Stimulated activated CD8-positive, alpha-beta memory T cell treated with anti-CD3 and anti-CD28 coated beads, Interleukin-7, amount 100 ng/mL, for 48 hours (primary cell): ENCODE measurements at regions not wholly inside any gene's neighbourhood (a gene's known extent, or its start where the extent isn't known, plus 50 kb on each side); places are given as distances from the start of the nearest gene placed in this dataset.
"Not testable (repeated sequence)": the region's sequence is repeated elsewhere in the genome, so short reads cannot be mapped to it uniquely, and the experiment has no call there.

Experiments used
- DNase-seq, 2 donors: peaks; one replicate each; pipeline ENCODE4 v3.0.0-alpha.2; 2020; ENCODE audit warnings: low read depth in 1 of 2; ENCODE audit errors: extremely low read depth in 1 of 2

DNA sequence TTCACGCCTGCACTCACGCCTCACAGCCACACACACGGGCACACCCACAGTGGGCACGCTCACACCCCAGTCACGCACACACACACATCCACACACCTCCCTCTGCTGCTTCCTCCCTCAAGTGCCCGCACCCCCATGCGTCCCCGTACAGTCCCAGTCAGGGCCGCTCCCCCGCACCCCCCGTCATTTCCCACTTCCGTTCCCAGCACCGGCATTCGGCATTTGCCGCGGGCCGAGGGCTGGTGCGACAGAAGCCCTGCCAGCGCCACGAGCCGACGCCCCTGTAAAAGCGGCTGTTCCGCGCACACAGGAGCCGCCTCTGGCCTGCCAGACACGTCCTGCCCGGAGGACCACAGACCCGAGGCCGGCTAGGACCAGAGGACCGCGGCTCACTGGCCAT lies 4428.0 kb upstream of the TPTE start:
- DNase-seq, result peak in 1 of 2 donors; percentile 0

DNA sequence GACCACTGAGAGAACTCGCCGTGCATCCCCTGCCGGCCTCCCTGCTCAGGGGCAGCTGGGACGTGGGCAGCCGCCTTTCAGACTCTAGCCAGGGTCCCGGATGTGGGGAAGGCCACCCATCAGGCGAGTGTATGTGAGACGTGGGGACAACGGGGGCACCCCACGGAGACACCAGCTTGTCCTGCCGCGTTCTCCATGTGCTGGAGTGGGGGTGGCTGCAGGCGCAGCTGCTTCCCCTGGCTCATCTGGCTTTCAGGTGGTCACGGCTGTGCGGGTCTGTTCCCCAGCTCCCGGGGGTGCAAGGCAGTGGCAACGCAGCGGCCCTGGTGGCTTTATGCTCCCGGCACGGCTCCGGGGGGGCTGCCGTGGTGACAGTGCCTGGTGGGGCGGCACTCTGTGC lies 4427.5 kb upstream of the TPTE start:
- not testable (repeated sequence) for DNase-seq

DNA sequence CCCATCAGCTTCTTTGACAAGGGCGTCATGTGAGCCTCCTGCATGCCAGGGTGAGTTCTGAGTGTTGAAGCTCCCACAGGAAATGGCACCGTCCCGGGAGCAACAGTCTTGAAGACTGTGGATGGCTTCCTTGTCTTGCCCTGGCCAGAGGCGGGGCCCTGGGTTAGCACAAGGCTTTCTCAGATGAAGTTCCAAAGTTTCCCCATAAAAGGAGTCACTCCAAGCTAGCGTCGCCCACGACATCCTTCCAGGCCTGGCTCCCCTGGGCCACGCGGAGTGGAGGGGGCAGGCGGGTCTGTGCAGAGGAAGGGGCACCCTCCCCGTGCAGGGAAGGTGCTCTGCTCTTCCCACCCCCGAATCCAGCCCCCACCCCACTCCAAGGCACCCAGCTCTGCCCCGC lies 4426.1 kb upstream of the TPTE start:
- not testable (repeated sequence) for DNase-seq

DNA sequence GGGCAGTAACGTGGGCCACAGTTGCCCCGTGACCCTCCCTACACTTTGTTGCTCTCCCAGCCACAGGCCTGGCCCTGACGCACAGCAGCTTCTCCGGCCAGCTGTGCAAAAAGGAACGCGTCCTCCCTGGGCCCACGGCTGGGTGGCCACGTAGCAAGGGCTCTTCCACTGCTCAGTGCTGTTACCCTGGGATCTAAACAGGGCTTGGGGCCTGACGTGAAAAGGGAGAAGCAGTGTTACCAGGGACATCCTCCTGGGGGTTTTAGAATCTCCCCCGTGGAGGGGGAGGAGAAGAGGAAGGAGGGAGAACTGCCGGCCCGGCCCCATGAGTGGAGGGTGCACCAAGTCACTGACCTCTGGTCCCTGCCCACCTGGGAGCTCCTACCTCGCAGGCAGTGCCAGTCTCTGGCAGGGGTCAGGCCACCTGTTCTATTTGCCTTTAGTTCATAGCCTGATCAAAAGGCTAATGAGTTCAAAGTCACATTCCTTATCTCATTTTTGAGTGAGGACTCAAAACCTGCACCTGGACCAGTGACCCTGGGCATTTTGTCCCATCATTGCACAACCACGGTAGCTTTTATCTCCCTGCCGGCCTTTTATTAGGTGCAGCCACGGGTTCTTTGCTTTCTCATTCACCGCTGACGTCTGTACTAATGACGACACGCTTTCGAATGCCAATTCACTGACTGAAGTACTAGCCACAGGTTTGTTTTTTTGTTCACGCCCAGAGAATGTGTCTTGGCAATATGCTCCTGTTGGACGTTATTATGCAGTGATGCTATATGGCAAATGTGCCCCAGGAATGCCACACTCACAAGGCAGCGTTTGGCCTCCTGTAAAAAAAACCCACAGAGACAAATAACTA lies 4424.6 kb upstream of the TPTE start:
- not testable (repeated sequence) for DNase-seq

DNA sequence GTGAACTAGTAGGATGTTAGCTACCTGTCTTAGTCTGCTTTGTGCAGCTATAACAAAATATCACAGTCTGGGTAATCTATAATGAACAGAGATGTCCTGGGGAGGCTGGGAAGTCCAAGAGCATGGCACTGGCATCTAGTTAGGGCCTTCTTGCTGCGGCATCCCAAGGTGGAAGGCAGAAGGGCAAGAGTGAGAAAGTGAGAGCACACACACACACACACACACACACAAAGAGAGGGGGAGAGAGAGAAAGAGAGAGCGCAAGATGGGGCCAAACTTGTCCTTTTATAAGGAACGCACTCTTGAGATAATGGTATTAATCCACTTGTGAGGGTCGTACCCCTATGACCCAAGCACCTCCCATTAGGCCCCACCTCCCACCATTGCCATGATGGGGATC lies 4423.6 kb upstream of the TPTE start:
- not testable (repeated sequence) for DNase-seq

DNA sequence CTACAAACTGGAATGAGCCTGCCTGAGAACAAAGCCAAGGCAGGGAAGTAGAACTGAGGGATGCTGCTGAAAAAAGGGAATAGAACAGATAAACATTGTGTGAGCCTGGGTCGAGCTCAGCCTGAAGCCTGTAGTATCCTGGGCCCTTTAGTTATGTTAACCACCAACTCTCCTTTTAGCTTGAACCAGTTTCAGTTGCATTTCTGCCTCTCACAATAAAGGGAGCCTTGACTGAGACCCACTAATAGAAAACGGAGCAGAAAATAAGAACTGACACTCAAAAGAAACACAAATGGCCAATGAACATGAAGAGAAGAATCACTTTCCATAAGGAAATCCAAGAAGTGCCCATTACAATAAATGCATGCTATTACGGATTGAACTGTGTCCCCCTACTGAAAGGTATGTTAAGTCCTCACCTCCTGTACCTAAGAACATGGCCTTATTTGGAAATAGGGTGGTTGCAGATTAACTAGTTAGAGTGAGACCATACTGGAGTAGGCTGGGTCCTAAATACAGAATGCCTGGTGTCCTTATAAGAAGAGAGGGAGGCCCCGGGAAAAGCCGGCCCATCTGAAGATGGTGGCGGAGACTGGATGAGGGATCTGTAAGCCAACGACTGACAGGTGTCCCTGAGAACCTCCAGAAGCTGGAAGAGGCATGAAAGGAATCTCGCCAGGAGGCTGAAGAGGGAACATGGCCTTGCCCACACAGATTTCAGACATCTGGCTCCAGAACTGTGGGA lies 4423.0 kb upstream of the TPTE start:
- DNase-seq, result not testable (repeated sequence)

DNA sequence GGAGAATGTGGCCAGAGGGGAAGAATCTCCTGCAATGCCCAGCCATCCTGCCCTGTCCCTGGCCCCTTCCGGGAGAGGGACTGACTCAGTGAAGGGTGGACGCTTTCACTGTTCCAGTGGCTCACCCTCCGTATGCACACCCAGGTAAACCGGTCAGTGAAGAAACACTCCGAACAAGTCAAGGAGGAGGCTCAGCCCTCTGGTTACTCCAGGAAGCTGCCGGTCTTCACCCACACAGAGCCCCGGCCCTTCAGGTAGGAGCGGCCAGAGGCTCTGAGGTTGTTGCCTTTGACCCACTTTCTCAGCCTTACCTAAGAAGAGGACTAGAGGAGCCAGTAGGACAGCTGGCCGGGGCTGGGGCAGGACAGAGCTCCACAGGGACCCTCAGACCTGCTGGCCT lies 4419.8 kb upstream of the TPTE start:
- DNase-seq, result not testable (repeated sequence)

DNA sequence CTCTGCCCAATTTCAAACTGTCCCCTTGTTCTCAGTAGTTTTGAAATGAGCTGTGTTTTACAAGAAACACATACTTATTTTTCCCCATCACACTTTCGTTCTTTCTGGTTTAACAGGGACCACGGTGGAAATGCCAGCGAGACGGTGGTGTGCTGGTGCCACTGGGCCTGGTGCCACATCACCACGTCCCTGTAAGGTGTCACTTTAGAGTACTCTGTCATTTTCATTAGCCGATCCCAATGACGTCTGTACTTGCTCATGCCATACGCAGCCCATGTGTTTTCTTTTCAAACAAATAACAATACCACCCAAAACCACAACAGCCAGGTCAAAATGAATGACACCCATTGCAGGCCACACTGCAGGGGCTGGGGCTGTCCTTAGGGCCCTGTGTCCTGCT lies 4416.8 kb upstream of the TPTE start:
- not testable (repeated sequence) for DNase-seq

DNA sequence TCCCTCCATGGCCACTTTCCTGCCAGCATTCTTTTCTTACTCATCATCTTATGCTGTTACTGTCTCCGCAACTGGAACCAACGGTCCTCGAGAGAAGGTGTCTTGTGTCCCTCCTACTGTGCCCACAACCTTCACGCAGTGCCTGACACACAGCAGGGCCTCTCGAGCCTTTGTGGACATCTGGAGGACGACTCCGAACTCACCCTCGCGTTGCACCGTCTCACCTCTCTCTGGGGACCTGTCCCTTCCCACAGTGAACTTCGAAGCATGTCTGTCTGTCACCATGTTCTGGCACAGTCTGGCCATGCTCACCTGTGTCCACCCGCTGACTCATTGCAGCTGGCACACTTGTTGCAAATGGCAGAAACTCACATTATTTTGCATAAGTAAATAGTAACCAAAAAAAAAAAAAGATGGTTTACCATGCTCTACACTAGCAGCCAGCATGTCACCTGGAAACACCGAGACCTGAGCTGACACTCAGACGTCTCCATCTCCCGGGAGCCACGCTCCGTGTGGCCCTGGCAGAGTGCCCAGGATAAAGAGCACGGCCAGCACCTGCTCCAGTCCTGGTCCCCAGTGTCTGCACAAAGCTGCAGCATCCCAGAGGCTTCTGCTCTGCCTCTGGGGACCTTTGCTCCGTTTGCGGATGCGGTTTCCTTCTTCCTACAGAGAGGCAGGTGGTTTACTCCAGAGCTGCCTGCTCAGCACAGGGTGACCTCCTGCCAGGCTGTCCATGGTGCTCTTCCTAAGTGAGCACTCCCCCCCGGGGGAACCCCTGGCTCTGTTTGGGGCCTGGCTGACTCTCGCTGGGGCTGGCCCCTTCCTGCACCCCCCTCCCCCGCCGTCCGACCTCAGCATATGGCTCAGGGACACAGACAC lies 4414.5 kb upstream of the TPTE start:
- DNase-seq, result not testable (repeated sequence)

DNA sequence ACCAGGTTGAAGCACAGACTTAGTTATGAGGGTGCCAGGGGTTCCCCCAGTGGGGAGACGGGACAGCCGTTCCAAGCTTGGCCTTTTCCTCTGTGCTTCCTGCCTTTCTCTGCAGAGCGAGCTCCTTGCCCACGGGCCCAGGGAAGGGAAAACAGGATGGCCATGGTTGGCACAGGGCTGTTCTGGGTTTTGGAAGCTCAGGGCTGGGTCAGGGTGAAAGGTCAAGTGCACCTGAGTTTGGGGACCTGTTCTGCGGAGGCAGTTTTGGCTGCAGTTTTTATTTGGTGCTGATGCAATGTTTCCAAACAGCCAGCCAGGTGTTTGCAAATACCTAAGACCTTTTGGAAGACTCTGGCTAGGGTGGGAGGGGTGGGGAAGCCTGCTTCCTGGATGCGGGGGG lies 4412.5 kb upstream of the TPTE start:
- DNase-seq, result not testable (repeated sequence)

DNA sequence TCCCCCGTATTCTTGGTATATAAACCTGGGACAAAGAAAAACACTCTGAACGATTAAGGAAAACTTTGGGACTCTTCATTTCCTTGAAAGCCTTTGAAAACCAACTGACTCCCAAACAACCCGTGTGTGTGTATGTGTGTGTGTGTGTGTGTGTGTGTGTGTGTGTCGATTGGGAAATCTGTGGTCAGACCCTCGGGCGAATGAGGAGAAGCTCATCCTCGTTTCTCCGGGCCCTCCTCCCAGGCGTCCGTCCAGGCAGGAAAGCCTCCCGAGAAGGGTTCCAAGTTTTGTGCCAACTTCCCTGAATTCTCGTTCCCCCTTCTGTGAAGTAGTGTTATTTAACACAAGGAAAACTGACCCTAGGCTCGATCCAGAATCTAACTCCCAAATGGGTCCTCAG lies 4411.6 kb upstream of the TPTE start:
- DNase-seq, result not testable (repeated sequence)

DNA sequence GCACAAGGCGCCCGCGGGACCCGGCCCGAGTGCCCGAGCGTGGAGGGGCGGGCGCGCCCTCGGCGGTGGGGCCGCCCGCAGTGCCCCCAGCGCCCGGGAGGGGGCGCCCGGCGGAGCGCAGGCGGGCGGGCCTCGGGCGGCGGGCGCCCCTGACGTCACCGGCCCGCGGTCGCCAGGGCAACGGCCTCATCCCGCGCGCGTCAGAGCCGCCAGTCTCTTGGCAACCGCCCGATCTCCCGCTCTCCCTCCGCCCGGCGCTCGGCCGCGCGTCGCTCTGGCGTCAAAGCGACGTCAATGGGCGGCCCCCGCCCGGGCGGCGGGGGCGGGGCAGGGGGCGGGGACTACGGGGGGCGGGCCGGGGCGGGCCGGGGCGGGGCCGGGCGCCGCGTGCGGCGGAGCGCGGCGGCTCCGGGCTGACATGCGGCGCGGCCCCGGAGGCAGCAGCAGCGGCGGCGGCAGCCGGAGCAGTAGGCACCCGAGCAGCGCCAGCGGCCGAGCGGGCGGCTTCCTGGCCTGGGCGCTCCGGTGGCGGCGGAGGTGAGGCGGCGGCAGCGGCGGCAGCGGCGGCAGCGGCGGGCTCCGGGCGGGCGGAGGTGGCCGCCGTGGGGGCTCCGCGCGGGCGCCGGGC lies 4410.6 kb upstream of the TPTE start:
- not testable (repeated sequence) for DNase-seq

DNA sequence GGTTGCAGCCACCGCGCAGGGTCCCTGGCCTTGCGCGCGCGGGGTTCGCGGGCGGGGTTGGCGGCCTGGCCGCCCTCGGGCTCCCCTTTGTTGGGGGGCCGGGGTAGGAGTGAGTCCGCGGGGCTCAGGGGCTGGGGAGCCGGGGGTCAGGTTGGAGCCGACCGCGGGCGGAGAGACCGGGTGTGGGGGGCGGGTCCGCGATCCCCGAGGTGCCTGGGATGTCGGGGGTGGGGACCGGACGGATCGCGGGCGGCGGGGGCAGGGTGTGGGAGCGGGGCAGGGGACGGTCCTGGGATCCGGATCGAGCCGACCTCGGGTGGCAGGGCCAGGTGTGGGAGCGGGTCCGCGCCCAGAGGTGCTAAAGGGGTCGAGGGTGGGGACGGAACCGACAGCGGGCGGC lies 4410.0 kb upstream of the TPTE start:
- DNase-seq, result not testable (repeated sequence)

DNA sequence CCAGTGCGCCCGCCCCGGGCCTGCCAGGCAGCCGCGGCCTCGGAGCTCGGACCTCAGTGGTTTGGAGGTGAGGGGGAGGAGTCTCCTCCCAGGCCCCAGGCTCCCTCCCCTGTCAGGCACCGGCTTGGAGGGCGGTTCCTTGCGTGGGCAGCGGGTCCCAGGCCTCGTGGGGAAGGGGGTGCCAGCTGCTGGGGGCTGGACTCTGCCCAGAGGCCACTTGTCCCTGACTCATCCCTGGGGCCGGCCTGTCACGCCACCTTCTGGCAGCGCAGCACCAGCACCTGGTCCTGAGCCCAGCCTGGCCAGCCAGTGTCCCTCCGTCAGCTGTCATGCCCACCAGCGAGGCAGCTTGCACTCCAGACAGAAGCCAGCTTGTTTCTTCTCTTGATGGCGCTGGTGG lies 4403.0 kb upstream of the TPTE start:
- DNase-seq, result not testable (repeated sequence)

DNA sequence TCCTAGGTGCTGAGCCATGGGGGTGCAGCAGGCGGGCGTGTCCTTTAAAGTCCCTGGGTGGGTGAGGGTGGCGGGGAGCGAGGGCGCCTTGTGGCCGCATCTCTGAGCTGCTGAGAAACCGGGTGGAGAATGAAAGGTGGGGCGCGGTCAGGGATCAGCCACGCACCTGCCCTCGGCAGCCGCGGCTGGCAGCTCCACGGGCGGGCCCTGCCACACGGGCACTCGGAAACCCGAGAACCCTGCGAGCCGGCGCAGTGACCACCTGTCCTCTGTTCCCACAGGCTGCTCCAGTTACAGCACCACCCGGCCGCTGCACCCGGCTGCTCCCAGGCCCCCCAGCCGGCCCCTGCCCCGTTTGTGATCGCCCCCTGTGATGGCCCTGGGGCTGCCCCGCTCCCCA lies 4400.5 kb upstream of the TPTE start:
- not testable (repeated sequence) for DNase-seq

DNA sequence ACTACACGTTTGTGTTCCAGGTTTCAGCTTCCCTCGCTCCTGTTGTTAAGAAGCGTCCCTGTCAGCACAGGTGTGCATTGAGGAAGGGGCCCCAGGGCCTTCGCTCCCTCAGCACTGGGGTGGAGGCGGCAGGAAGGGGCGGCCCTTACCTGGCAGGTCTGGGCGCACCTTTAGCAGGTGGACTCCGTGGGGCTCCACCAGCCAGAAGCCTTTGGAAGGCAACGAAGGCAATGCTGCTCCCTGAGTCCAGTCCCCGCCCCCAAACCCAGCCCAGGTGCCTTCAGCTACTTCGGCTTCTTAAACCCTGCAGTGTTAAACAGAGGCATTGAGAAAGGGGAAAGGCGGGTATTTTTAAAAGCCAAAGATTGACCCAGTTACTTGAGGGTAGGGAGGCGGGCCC lies 4398.8 kb upstream of the TPTE start:
- not testable (repeated sequence) for DNase-seq

DNA sequence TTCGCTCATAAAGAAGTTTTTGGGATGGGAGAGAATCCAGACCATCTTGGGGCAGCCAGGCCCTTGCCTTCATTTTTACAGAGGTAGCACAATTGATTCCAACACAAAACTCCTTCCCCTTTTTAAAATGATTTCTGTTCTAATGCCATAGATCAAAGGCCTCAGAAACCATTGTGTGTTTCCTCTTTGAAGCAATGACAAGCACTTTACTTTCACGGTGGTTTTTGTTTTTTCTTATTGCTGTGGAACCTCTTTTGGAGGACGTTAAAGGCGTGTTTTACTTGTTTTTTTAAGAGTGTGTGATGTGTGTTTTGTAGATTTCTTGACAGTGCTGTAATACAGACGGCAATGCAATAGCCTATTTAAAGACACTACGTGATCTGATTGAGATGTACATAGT lies 4398.2 kb upstream of the TPTE start:
- DNase-seq, result not testable (repeated sequence)

DNA sequence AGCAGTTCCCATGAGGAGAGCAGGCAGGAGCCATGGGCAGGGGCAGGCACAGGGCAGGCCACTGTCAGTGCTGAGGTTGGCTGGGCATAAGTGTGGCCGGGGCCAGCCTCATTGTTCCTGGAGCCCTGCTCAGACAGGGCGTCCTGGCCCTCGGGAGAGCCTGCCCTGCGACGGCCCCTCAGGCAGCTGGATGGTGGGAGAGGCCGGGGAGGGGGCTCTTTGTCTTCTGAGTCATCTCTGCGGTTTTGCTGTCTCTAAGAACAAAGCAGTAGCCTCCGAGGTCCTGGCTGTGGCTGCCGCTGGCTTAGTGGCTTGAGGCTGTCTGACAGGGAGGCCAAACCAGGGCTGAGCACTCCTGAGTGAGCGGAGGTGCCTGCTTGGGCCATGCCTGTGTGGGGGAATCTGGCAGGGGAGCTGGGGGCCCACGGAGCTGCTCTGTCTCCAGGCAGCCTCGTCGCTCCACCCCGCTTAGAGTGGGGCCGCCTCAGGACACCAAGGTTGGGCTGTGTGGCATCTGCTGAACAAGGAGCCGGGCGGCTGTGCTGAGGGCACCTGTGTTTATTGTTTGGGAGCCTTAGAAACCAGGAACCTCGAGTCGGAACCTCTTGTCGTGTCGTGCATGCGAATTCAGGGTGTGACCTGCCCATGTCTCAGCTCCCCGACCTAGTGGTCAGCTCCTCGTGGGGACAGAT lies 4395.7 kb upstream of the TPTE start:
- not testable (repeated sequence) for DNase-seq

DNA sequence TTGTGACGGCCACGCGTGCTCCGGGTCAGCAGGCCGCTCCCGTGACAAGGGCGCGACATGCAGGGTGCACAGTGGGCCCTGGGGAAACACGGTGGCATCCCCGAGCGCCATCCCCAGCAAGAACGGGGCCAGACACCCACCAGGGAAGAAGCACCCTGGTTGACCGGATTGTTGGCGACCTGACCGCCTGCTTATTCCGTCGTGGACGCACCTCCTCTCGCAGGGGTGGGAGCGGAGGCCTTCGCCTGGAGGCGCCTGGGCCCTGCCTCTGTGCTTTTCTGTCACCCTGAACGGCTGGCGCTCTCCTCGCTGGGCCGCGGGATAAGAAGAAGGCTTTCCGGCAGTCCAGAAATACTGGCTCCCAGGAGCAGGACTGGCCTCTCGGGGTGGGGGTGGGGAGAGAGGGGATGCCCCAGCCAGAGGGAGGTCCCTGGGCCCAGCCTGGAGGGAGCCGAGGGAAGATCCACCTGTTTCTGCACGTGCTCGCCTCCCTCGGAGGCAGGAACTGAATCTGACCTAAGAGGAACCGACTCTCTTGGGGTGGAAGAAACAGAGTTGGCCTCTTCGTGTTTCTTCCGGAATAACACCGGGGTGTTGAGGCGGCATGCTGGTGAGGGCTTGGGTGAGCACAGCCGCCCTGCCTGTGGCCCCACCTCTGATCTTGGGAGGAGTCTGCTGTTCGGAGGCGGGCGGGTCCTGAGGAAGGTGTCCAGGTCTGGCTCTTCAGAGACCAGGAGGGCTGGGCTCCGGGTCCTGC lies 4394.2 kb upstream of the TPTE start:
- DNase-seq, result not testable (repeated sequence)
